NOMO-1 (cell line): ENCODE measurements at regions not wholly inside any gene's neighbourhood (a gene's known extent, or its start where the extent isn't known, plus 50 kb on each side); places are given as distances from the start of the nearest gene placed in this dataset.
A peak's percentile ranks its signal among the peaks of the same experiment; 100 is the strongest.

ENCODE experiments used
- DNase-seq, 2 experiments: peaks; one replicate each; lab custom pipeline; 2025; ENCODE audit not compliant: unreplicated experiment in 2 of 2; lab: John Stamatoyannopoulos, UW

GRCh38 chr7:24178811-24179570, 105.0 kb upstream of the NPY start:
- no peak for DNase-seq

- DNase-seq, result no peak
Observed at GRCh38 chr7:24191362-24191761, 92.6 kb upstream of the NPY start.

- no peak for DNase-seq
Observed at GRCh38 chr7:24192053-24192452, 91.9 kb upstream of the NPY start.

- DNase-seq, result no peak
Observed at GRCh38 chr7:24192691-24193090, 91.3 kb upstream of the NPY start.

GRCh38 chr7:24197852-24198251, 86.1 kb upstream of the NPY start:
- no peak for DNase-seq

- peak in 1 of 2 experiments; percentile 32 for DNase-seq
Observed at GRCh38 chr7:24199978-24200377, 84.0 kb upstream of the NPY start.

- DNase-seq, result no peak
Observed at GRCh38 chr7:24200407-24200966, 83.5 kb upstream of the NPY start.

- DNase-seq, result no peak
Observed at GRCh38 chr7:24201226-24201625, 82.8 kb upstream of the NPY start.

GRCh38 chr7:24212073-24212472, 71.9 kb upstream of the NPY start:
- DNase-seq, result no peak

- no peak for DNase-seq
Observed at GRCh38 chr7:24213311-24213710, 70.7 kb upstream of the NPY start.

GRCh38 chr7:24214670-24215069, 69.3 kb upstream of the NPY start:
- DNase-seq, result no peak

GRCh38 chr7:24216576-24217125, 67.3 kb upstream of the NPY start:
- no peak for DNase-seq

- no peak for DNase-seq
Observed at GRCh38 chr7:24221500-24221899, 62.5 kb upstream of the NPY start.

GRCh38 chr7:24227068-24227467, 56.9 kb upstream of the NPY start:
- no peak for DNase-seq

GRCh38 chr7:24227603-24228359, 56.2 kb upstream of the NPY start:
- peak in 1 of 2 experiments; percentile 27 for DNase-seq

- DNase-seq, result no peak
Observed at GRCh38 chr7:24229481-24230226, 54.3 kb upstream of the NPY start.

- no peak for DNase-seq
Observed at GRCh38 chr7:24231493-24231892, 52.5 kb upstream of the NPY start.

GRCh38 chr7:24233386-24233785, 50.6 kb upstream of the NPY start:
- DNase-seq, result no peak
